ENCODE measurements at regions not wholly inside any gene's neighbourhood (a gene's known extent, or its start where the extent isn't known, plus 50 kb on each side); places are given as distances from the start of the nearest gene placed in this dataset.

- TF ChIP-seq CTCF (conservative IDR thresholded peaks at IDR 0.05; ENCODE audit: low read depth in 2 of 2) (no peak), ZNF114 (CRISPR knock-in tag; IDR thresholded peaks at IDR 0.05) (no peak), ZNF331 (CRISPR knock-in tag; IDR thresholded peaks at IDR 0.05; ENCODE audit: low read depth) (no peak), POLR2AphosphoS5 (IDR thresholded peaks at IDR 0.05; ENCODE audit: low read depth) (no peak), EZH2 (IDR thresholded peaks at IDR 0.05; ENCODE audit: low read depth, unreplicated experiment) (no peak), CREB1 (CRISPR knock-in tag; IDR thresholded peaks at IDR 0.05; ENCODE audit: low read depth) (no peak), JUNB (IDR thresholded peaks at IDR 0.05; ENCODE audit: unreplicated experiment) (no peak), EZH2phosphoT487 (IDR thresholded peaks at IDR 0.05; ENCODE audit: unreplicated experiment) (no peak), ETS1 (IDR thresholded peaks at IDR 0.05) (no peak)
- TF ChIP-seq, protein P1, sequence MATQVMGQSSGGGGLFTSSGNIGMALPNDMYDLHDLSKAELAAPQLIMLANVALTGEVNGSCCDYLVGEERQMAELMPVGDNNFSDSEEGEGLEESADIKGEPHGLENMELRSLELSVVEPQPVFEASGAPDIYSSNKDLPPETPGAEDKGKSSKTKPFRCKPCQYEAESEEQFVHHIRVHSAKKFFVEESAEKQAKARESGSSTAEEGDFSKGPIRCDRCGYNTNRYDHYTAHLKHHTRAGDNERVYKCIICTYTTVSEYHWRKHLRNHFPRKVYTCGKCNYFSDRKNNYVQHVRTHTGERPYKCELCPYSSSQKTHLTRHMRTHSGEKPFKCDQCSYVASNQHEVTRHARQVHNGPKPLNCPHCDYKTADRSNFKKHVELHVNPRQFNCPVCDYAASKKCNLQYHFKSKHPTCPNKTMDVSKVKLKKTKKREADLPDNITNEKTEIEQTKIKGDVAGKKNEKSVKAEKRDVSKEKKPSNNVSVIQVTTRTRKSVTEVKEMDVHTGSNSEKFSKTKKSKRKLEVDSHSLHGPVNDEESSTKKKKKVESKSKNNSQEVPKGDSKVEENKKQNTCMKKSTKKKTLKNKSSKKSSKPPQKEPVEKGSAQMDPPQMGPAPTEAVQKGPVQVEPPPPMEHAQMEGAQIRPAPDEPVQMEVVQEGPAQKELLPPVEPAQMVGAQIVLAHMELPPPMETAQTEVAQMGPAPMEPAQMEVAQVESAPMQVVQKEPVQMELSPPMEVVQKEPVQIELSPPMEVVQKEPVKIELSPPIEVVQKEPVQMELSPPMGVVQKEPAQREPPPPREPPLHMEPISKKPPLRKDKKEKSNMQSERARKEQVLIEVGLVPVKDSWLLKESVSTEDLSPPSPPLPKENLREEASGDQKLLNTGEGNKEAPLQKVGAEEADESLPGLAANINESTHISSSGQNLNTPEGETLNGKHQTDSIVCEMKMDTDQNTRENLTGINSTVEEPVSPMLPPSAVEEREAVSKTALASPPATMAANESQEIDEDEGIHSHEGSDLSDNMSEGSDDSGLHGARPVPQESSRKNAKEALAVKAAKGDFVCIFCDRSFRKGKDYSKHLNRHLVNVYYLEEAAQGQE (IDR thresholded peaks at IDR 0.05; ENCODE audit: unreplicated experiment), result no peak
- TF ChIP-seq, protein P2, sequence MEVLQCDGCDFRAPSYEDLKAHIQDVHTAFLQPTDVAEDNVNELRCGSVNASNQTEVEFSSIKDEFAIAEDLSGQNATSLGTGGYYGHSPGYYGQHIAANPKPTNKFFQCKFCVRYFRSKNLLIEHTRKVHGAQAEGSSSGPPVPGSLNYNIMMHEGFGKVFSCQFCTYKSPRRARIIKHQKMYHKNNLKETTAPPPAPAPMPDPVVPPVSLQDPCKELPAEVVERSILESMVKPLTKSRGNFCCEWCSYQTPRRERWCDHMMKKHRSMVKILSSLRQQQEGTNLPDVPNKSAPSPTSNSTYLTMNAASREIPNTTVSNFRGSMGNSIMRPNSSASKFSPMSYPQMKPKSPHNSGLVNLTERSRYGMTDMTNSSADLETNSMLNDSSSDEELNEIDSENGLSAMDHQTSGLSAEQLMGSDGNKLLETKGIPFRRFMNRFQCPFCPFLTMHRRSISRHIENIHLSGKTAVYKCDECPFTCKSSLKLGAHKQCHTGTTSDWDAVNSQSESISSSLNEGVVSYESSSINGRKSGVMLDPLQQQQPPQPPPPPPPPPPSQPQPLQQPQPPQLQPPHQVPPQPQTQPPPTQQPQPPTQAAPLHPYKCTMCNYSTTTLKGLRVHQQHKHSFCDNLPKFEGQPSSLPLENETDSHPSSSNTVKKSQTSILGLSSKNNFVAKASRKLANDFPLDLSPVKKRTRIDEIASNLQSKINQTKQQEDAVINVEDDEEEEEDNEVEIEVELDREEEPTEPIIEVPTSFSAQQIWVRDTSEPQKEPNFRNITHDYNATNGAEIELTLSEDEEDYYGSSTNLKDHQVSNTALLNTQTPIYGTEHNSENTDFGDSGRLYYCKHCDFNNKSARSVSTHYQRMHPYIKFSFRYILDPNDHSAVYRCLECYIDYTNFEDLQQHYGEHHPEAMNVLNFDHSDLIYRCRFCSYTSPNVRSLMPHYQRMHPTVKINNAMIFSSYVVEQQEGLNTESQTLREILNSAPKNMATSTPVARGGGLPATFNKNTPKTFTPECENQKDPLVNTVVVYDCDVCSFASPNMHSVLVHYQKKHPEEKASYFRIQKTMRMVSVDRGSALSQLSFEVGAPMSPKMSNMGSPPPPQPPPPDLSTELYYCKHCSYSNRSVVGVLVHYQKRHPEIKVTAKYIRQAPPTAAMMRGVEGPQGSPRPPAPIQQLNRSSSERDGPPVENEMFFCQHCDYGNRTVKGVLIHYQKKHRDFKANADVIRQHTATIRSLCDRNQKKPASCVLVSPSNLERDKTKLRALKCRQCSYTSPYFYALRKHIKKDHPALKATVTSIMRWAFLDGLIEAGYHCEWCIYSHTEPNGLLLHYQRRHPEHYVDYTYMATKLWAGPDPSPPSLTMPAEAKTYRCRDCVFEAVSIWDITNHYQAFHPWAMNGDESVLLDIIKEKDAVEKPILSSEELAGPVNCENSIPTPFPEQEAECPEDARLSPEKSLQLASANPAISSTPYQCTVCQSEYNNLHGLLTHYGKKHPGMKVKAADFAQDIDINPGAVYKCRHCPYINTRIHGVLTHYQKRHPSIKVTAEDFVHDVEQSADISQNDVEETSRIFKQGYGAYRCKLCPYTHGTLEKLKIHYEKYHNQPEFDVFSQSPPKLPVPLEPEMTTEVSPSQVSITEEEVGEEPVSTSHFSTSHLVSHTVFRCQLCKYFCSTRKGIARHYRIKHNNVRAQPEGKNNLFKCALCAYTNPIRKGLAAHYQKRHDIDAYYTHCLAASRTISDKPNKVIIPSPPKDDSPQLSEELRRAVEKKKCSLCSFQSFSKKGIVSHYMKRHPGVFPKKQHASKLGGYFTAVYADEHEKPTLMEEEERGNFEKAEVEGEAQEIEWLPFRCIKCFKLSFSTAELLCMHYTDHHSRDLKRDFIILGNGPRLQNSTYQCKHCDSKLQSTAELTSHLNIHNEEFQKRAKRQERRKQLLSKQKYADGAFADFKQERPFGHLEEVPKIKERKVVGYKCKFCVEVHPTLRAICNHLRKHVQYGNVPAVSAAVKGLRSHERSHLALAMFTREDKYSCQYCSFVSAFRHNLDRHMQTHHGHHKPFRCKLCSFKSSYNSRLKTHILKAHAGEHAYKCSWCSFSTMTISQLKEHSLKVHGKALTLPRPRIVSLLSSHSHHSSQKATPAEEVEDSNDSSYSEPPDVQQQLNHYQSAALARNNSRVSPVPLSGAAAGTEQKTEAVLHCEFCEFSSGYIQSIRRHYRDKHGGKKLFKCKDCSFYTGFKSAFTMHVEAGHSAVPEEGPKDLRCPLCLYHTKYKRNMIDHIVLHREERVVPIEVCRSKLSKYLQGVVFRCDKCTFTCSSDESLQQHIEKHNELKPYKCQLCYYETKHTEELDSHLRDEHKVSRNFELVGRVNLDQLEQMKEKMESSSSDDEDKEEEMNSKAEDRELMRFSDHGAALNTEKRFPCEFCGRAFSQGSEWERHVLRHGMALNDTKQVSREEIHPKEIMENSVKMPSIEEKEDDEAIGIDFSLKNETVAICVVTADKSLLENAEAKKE (CRISPR knock-in tag; IDR thresholded peaks at IDR 0.05), result no peak
These were observed 1044.4 kb downstream of the TBC1D22A start for GRCh38 chr22:47806894-47807293.

Measured in GM23338 (cell line).